ENCODE measurements at regions not wholly inside any gene's neighbourhood (a gene's known extent, or its start where the extent isn't known, plus 50 kb on each side); places are given as distances from the start of the nearest gene placed in this dataset.

GRCh38 chr3:89702404-89702803 is 595.0 kb downstream of the EPHA3 start:
- no peaks in the 10 kb centered on the region for H3K36me3 ChIP-seq (ENCODE audit: control insufficient read depth in 2 of 2, insufficient read depth in 1 of 2, low read length in 2 of 2)
- CTCF ChIA-PET = no interaction called here
- no peak overlapping the region for H3K27ac ChIP-seq (ENCODE audit: extremely low read depth, low read depth, low read length)
- no peak overlapping the region for H3K4me3 ChIP-seq (ENCODE audit: low read depth, low read length)
- H3K9me3 ChIP-seq (ENCODE audit: control insufficient read depth, insufficient read depth, low read depth, low read length) = no peaks in the 10 kb centered on the region
- TF ChIP-seq, protein P1, sequence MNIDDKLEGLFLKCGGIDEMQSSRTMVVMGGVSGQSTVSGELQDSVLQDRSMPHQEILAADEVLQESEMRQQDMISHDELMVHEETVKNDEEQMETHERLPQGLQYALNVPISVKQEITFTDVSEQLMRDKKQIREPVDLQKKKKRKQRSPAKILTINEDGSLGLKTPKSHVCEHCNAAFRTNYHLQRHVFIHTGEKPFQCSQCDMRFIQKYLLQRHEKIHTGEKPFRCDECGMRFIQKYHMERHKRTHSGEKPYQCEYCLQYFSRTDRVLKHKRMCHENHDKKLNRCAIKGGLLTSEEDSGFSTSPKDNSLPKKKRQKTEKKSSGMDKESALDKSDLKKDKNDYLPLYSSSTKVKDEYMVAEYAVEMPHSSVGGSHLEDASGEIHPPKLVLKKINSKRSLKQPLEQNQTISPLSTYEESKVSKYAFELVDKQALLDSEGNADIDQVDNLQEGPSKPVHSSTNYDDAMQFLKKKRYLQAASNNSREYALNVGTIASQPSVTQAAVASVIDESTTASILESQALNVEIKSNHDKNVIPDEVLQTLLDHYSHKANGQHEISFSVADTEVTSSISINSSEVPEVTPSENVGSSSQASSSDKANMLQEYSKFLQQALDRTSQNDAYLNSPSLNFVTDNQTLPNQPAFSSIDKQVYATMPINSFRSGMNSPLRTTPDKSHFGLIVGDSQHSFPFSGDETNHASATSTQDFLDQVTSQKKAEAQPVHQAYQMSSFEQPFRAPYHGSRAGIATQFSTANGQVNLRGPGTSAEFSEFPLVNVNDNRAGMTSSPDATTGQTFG (tag by site-specific recombination; IDR thresholded peaks at IDR 0.05; ENCODE audit: borderline replicate concordance) = no peak
- TF ChIP-seq ZSCAN23 (tag by site-specific recombination; IDR thresholded peaks at IDR 0.05) (no peak), ZNF416 (tag by site-specific recombination; IDR thresholded peaks at IDR 0.05) (no peak), OSR2 (tag by site-specific recombination; IDR thresholded peaks at IDR 0.05) (no peak), ZNF707 (tag by site-specific recombination; IDR thresholded peaks at IDR 0.05) (no peak), ZNF658 (tag by site-specific recombination; IDR thresholded peaks at IDR 0.05) (no peak), ZNF266 (tag by site-specific recombination; IDR thresholded peaks at IDR 0.05; ENCODE audit: low read depth) (no peak), PRDM6 (tag by site-specific recombination; IDR thresholded peaks at IDR 0.05) (no peak)
- TF ChIP-seq, protein P2, sequence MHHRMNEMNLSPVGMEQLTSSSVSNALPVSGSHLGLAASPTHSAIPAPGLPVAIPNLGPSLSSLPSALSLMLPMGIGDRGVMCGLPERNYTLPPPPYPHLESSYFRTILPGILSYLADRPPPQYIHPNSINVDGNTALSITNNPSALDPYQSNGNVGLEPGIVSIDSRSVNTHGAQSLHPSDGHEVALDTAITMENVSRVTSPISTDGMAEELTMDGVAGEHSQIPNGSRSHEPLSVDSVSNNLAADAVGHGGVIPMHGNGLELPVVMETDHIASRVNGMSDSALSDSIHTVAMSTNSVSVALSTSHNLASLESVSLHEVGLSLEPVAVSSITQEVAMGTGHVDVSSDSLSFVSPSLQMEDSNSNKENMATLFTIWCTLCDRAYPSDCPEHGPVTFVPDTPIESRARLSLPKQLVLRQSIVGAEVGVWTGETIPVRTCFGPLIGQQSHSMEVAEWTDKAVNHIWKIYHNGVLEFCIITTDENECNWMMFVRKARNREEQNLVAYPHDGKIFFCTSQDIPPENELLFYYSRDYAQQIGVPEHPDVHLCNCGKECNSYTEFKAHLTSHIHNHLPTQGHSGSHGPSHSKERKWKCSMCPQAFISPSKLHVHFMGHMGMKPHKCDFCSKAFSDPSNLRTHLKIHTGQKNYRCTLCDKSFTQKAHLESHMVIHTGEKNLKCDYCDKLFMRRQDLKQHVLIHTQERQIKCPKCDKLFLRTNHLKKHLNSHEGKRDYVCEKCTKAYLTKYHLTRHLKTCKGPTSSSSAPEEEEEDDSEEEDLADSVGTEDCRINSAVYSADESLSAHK (tag by site-specific recombination; IDR thresholded peaks at IDR 0.05) = no peak
- POLR2A ChIA-PET = no interaction called here
- peaks cover 2% of the 10 kb centered on the region; the same call in 1 of the 2 replicates for H3K4me1 ChIP-seq (ENCODE audit: control insufficient read depth, insufficient read depth, low read length)

GRCh38 chr3:89713196-89713595 is 605.8 kb downstream of the EPHA3 start:
- no peak overlapping the region for H3K4me3 ChIP-seq (ENCODE audit: low read depth, low read length)
- CTCF ChIA-PET = no interaction called here
- TF ChIP-seq HOXC10 (CRISPR knock-in tag; IDR thresholded peaks at IDR 0.05) (no peak), ZNF654 (tag by site-specific recombination; IDR thresholded peaks at IDR 0.05; ENCODE audit: low read depth) (no peak), ZFHX2 (tag by site-specific recombination; conservative IDR thresholded peaks at IDR 0.05) (no peak), ZNF747 (tag by site-specific recombination; IDR thresholded peaks at IDR 0.05) (no peak), ZNF155 (tag by site-specific recombination; IDR thresholded peaks at IDR 0.05) (no peak), ZNF596 (tag by site-specific recombination; IDR thresholded peaks at IDR 0.05) (no peak)
- no peak overlapping the region for H3K27ac ChIP-seq (ENCODE audit: extremely low read depth, low read depth, low read length)
- H3K4me1 ChIP-seq (ENCODE audit: control insufficient read depth, insufficient read depth, low read length) = no peaks in the 10 kb centered on the region
- H3K9me3 ChIP-seq (ENCODE audit: control insufficient read depth, insufficient read depth, low read depth, low read length) = no peaks in the 10 kb centered on the region
- no peaks in the 10 kb centered on the region for H3K36me3 ChIP-seq (ENCODE audit: control insufficient read depth in 2 of 2, insufficient read depth in 1 of 2, low read length in 2 of 2)
- POLR2A ChIA-PET = no interaction called here

- no peak overlapping the region for H3K4me3 ChIP-seq (ENCODE audit: low read depth, low read length)
- H3K9me3 ChIP-seq (ENCODE audit: control insufficient read depth, insufficient read depth, low read depth, low read length) = no peaks in the 10 kb centered on the region
- H3K36me3 ChIP-seq (ENCODE audit: control insufficient read depth in 2 of 2, insufficient read depth in 1 of 2, low read length in 2 of 2) = no peaks in the 10 kb centered on the region
- no peak overlapping the region for H3K27ac ChIP-seq (ENCODE audit: extremely low read depth, low read depth, low read length)
- TF ChIP-seq ZNF785 (tag by site-specific recombination; IDR thresholded peaks at IDR 0.05) (no peak), ZNF280D (tag by site-specific recombination; IDR thresholded peaks at IDR 0.05) (no peak), ZNF677 (tag by site-specific recombination; IDR thresholded peaks at IDR 0.05) (no peak), ZBTB17 (tag by site-specific recombination; IDR thresholded peaks at IDR 0.05) (no peak), ZNF548 (tag by site-specific recombination; IDR thresholded peaks at IDR 0.05) (no peak), ZIC2 (tag by site-specific recombination; IDR thresholded peaks at IDR 0.05) (no peak), ZBTB20 (tag by site-specific recombination; IDR thresholded peaks at IDR 0.05) (no peak)
- CTCF ChIA-PET = interaction anchor here (0.6 to 0.7 kb wide), 2 partner anchors 39 to 241 kb away, joined by 3 to 5 read pairs; no protein-coding TSS in a partner anchor
- H3K4me1 ChIP-seq (ENCODE audit: control insufficient read depth, insufficient read depth, low read length) = no peaks in the 10 kb centered on the region
- POLR2A ChIA-PET = no interaction called here
These were observed 606.8 kb downstream of the EPHA3 start for GRCh38 chr3:89714237-89714636.

All from HEK293 (cell line).